RWPE1 (cell line): ENCODE measurements at regions not wholly inside any gene's neighbourhood (a gene's known extent, or its start where the extent isn't known, plus 50 kb on each side); places are given as distances from the start of the nearest gene placed in this dataset.

ENCODE experiments used
- CTCF ChIA-PET: fragments of 350-600 bp; sonication (Branson Sonifier 250); formaldehyde crosslinking; extraction: SDS; loops from one replicate; lab custom pipeline; 2021; lab: Yijun Ruan, JAX
- POLR2A ChIA-PET: fragments of 400-600 bp; formaldehyde crosslinking; extraction: SDS; loops from one replicate; lab custom pipeline; 2020; ENCODE audit warnings: antibody characterized with exemption; ENCODE audit not compliant: low non-redundant PET; lab: Yijun Ruan, JAX
- DNase-seq: peaks from one replicate; pipeline ENCODE4 v3.0.0; 2012; ENCODE audit warnings: low spot score
- H3K27ac ChIP-seq: fragments of 450-650 bp; 2 replicates; pipeline ENCODE4 v1.5.1; 2017
- CTCF ChIP-seq: fragments of 450-650 bp; conservative IDR thresholded peaks from 2 replicates; pipeline ENCODE4 v1.5.1; 2017; ENCODE audit warnings: low read depth, mild to moderate bottlenecking

DNA sequence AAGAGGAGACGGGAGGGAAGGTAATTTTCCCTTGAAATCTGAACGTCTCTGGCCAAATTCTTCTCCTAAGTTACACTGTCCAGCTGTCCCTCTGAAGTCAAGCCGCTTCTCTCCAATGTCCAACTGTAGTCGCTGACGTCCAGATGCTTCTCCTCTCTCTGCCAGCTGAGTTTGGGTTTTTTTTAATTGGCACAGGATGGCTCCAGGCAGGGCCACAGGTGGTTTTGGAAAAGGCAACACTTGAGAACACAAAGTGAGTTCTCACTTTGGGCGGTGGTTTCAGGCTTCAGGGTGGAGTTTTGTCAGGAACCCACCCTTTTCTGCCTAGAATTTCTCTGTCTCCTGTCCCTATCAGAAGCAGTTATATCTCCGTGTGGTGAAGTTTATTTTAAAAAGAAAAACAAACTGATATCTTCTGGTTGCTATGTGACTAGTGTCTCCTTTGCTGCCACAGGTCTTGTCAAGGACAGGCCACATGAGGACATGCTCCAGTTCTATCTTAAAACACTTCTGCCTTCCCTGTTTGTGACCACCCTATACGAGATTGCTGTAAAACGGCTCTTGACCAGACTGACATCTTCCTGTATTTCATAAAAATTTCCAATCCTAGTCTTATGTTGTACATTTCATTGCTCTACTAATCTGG lies 472.3 kb upstream of the ADGRL4 start:
- POLR2A ChIA-PET: no interaction called here
- CTCF ChIA-PET: no interaction called here
- no peak for TF ChIP-seq CTCF
- no peak overlapping the region for H3K27ac ChIP-seq
- no peak for DNase-seq

DNA sequence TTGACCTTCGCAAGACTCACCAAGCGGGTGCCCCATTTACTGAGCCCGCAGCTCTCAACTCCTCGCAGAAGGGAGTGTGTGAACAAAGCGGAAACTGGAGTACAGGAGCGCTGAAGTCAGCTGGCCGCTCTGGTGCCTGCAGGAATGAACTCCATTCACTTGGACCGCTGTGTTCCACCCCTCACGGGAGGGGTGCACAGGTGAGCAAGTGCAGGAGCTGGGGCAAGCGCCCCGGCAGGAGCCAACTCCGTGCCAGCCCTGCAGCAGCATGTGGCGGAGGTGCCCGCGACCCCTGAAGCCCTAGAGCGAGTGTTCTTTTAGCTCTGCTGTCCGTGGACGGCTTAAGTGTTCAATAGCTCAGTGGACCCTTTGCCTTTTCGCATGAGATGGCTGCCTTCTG lies 471.6 kb upstream of the ADGRL4 start:
- POLR2A ChIA-PET: no interaction called here
- no peak for DNase-seq
- CTCF ChIA-PET: no interaction called here
- no peak for TF ChIP-seq CTCF
- no peak overlapping the region for H3K27ac ChIP-seq

GRCh38 chr1:79472067-79472656 lies 465.6 kb upstream of the ADGRL4 start:
- no peak for DNase-seq
- ChIA-PET POLR2A (no interaction called here), CTCF (interaction anchor here (0.6 to 0.7 kb wide), 2 partner anchors 637 to 994 kb away, joined by 3 read pairs; no protein-coding TSS in a partner anchor)
- no peak for TF ChIP-seq CTCF
- H3K27ac ChIP-seq: no peak overlapping the region

GRCh38 chr1:79469139-79469538 lies 462.6 kb upstream of the ADGRL4 start:
- CTCF ChIA-PET: no interaction called here
- no peak for DNase-seq
- no peak for TF ChIP-seq CTCF
- no peak overlapping the region for H3K27ac ChIP-seq
- POLR2A ChIA-PET: no interaction called here

GRCh38 chr1:79460773-79461436 lies 454.4 kb upstream of the ADGRL4 start:
- no peak overlapping the region for H3K27ac ChIP-seq
- DNase-seq: no peak
- ChIA-PET POLR2A (no interaction called here), CTCF (interaction anchor here (0.6 kb wide), 1 partner anchor 537 kb away, joined by 4 read pairs; no protein-coding TSS in a partner anchor)
- TF ChIP-seq CTCF: no peak

GRCh38 chr1:79457562-79458224 lies 451.2 kb upstream of the ADGRL4 start:
- TF ChIP-seq CTCF: no peak
- POLR2A ChIA-PET: no interaction called here
- CTCF ChIA-PET: no interaction called here
- H3K27ac ChIP-seq: no peak overlapping the region
- DNase-seq: no peak
